CD14-positive monocyte (primary cell): ENCODE measurements at regions not wholly inside any gene's neighbourhood (a gene's known extent, or its start where the extent isn't known, plus 50 kb on each side); places are given as distances from the start of the nearest gene placed in this dataset.

Experiments used
- DNase-seq, 3 donors: peaks; one replicate each; pipeline ENCODE4 v3.0.0-alpha.2; 2011 to 2022
- H2AFZ ChIP-seq: 2 replicates; pipeline ENCODE4 v1.6.0; 2012; ENCODE audit warnings: mild to moderate bottlenecking, low read depth, low read length, inconsistent platforms; ENCODE audit not compliant: insufficient read depth, poor library complexity, severe bottlenecking
- H3K27ac ChIP-seq, 2 donors: 1 replicate in 1 of 2; 2 replicates in 1 of 2; pipeline ENCODE4 v1.5.1; 2012 to 2013; ENCODE audit warnings: low read length in 2 of 2, control low read depth in 1 of 2, inconsistent platforms in 1 of 2, low read depth in 1 of 2, mild to moderate bottlenecking in 1 of 2
- H3K27me3 ChIP-seq, 2 donors: one replicate each; pipeline versions ENCODE4 v1.6.0 to v1.6.1; 2011 to 2013; ENCODE audit warnings: low read length in 2 of 2; ENCODE audit not compliant: control insufficient read depth in 2 of 2, insufficient read depth in 2 of 2
- H3K36me3 ChIP-seq, 2 donors: replicated peaks in 1 of 2; 1 replicate in 1 of 2; 2 replicates in 1 of 2; pipeline versions ENCODE4 v1.5.1 to v1.6.1; 2012 to 2013; ENCODE audit warnings: low read length in 2 of 2, control low read depth in 1 of 2, inconsistent platforms in 1 of 2, mild to moderate bottlenecking in 1 of 2; ENCODE audit not compliant: insufficient read depth in 2 of 2, control insufficient read depth in 1 of 2
- H3K4me1 ChIP-seq, 2 donors: 1 replicate in 1 of 2; 2 replicates in 1 of 2; pipeline versions ENCODE4 v1.5.1 to v1.6.1; 2012 to 2013; ENCODE audit warnings: low read length in 2 of 2, control low read depth in 1 of 2, inconsistent platforms in 1 of 2, mild to moderate bottlenecking in 1 of 2, moderate library complexity in 1 of 2; ENCODE audit not compliant: insufficient read depth in 2 of 2, control insufficient read depth in 1 of 2
- H3K4me2 ChIP-seq: replicated peaks from 2 replicates; pipeline ENCODE3; 2012; ENCODE audit warnings: low read length, moderate library complexity, mild to moderate bottlenecking; ENCODE audit not compliant: poor library complexity, severe bottlenecking; ENCODE audit errors: extremely low read depth
- H3K4me3 ChIP-seq, 3 experiments: fragments of 200-600 bp in 1 of 3; sonication (generic) in 1 of 3; replicated peaks in 1 of 3; 1 replicate in 2 of 3; 2 replicates in 1 of 3; pipeline ENCODE4 v1.5.1; 2011 to 2013; ENCODE audit warnings: low read length in 3 of 3, mild to moderate bottlenecking in 3 of 3, control low read depth in 2 of 3, low read depth in 2 of 3, inconsistent platforms in 1 of 3, moderate library complexity in 1 of 3
- H3K79me2 ChIP-seq: 2 replicates; pipeline ENCODE4 v1.6.0; 2012; ENCODE audit warnings: mild to moderate bottlenecking, control low read depth, inconsistent platforms, low read length, moderate library complexity; ENCODE audit not compliant: insufficient read depth
- H3K9ac ChIP-seq: 2 replicates; pipeline ENCODE4 v1.6.0; 2017; ENCODE audit warnings: low read length, mild to moderate bottlenecking; ENCODE audit not compliant: insufficient read depth, poor library complexity, severe bottlenecking
- H3K9me3 ChIP-seq, 2 donors: replicated peaks in 1 of 2; 1 replicate in 1 of 2; 2 replicates in 1 of 2; pipeline versions ENCODE4 v1.5.1 to v1.6.1; 2012 to 2013; ENCODE audit warnings: low read length in 2 of 2, control low read depth in 1 of 2; ENCODE audit not compliant: control insufficient read depth in 1 of 2, insufficient read depth in 1 of 2
- H4K20me1 ChIP-seq: 2 replicates; pipeline ENCODE4 v1.6.0; 2012; ENCODE audit warnings: mild to moderate bottlenecking, low read length, control low read depth, moderate library complexity; ENCODE audit not compliant: insufficient read depth
- H3K27ac Mint-ChIP-seq, 7 donors: one replicate each; pipeline ENCODE4 v1.8.0; 2020; ENCODE audit warnings: mild to moderate bottlenecking in 7 of 7, mixed read lengths in 7 of 7, moderate library complexity in 6 of 7, inconsistent platforms in 2 of 7
- H3K27me3 Mint-ChIP-seq, 3 donors: one replicate each; pipeline ENCODE4 v1.8.0; 2021 to 2022; ENCODE audit warnings: low read depth in 3 of 3, mild to moderate bottlenecking in 3 of 3, mixed read lengths in 3 of 3, moderate library complexity in 3 of 3, inconsistent platforms in 1 of 3
- H3K36me3 Mint-ChIP-seq, 2 donors: one replicate each; pipeline ENCODE4 v1.8.0; 2020; ENCODE audit warnings: mixed read lengths in 2 of 2, inconsistent platforms in 1 of 2, mild to moderate bottlenecking in 1 of 2
- H3K4me1 Mint-ChIP-seq: one replicate; pipeline ENCODE4 v1.8.0; 2020; ENCODE audit warnings: mild to moderate bottlenecking, mixed read lengths
- H3K4me3 Mint-ChIP-seq, 2 donors: one replicate each; pipeline ENCODE4 v1.8.0; 2020; ENCODE audit warnings: mild to moderate bottlenecking in 2 of 2, mixed read lengths in 2 of 2, moderate library complexity in 1 of 2
- H3K9me3 Mint-ChIP-seq, 7 donors: one replicate each; pipeline ENCODE4 v1.8.0; 2020 to 2022; ENCODE audit warnings: mixed read lengths in 7 of 7, mild to moderate bottlenecking in 6 of 7, moderate library complexity in 6 of 7, inconsistent platforms in 2 of 7
- WGBS: methylation state at CpG from one replicate; pipeline ENCODE4 v1.1.5; 2013; ENCODE audit warnings: missing lambda C conversion rate; ENCODE audit not compliant: insufficient coverage; 5-methylcytosine and 5-hydroxymethylcytosine counted together
- intact Hi-C, 2 donors: fragments of 100-400 bp; cut with micrococcal nuclease; formaldehyde crosslinking; loops; one replicate each; pipeline versions ENCODE4 v1.15.0 to v1.15.1; 2023
- TF ChIP-seq, protein P1 (sequence below): fragments of 200-600 bp; IDR thresholded peaks from one replicate; pipeline ENCODE4 v1.8.0; 2022; ENCODE audit warnings: antibody characterized with exemption, mild to moderate bottlenecking

DNA sequence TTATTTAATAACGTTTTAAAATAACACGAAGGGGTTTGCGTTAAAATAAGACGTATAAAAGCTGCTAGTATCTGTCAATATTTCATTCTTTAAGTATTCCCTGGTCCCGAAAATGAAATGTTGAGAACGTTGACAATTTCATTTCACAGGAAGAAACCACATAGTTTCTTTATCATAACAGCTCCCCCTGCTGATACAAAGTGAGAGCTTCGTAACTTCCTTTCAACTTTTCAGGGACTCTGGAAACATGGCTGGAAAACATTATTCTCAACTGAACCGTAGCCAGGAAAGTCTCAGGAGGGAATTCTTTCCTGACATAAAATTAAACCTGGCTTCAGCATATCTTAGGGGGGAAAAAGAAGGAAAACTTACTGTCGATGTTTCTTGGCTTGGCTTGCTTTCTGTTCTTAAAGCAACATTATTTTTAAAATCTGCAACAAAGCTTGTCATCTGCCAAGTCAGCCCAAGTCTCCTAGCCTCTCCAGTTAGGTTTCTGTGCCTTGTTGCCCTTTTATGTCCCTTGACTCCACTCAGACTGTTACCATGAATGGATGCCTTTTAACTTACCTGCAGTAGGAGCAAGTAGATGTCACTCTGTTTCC lies 122.9 kb upstream of the DAB2 start:
- Mint-ChIP-seq H3K36me3 (no peaks in the 10 kb centered on the region), H3K9me3 (peaks cover 0 to 4% (median 0%) of the 10 kb centered on the region in 7 donors), H3K4me1 (peaks cover 3% of the 10 kb centered on the region), H3K27me3 (peaks cover 0 to 4% (median 2%) of the 10 kb centered on the region in 3 donors), H3K4me3 (no peak overlapping the region), H3K27ac (no peak overlapping the region)
- no peak overlapping the region for H3K4me3 ChIP-seq
- H3K4me1 ChIP-seq: peaks cover 10 to 13% of the 10 kb centered on the region in 2 donors
- no peaks in the 10 kb centered on the region for H3K9me3 ChIP-seq
- no peaks in the 10 kb centered on the region for H3K36me3 ChIP-seq
- H3K27ac ChIP-seq: no peak overlapping the region
- H2AFZ ChIP-seq: no peak overlapping the region
- H3K4me2 ChIP-seq: no peak overlapping the region
- TF ChIP-seq, protein P1, sequence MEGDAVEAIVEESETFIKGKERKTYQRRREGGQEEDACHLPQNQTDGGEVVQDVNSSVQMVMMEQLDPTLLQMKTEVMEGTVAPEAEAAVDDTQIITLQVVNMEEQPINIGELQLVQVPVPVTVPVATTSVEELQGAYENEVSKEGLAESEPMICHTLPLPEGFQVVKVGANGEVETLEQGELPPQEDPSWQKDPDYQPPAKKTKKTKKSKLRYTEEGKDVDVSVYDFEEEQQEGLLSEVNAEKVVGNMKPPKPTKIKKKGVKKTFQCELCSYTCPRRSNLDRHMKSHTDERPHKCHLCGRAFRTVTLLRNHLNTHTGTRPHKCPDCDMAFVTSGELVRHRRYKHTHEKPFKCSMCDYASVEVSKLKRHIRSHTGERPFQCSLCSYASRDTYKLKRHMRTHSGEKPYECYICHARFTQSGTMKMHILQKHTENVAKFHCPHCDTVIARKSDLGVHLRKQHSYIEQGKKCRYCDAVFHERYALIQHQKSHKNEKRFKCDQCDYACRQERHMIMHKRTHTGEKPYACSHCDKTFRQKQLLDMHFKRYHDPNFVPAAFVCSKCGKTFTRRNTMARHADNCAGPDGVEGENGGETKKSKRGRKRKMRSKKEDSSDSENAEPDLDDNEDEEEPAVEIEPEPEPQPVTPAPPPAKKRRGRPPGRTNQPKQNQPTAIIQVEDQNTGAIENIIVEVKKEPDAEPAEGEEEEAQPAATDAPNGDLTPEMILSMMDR: peak; percentile 77
- no peaks in the 10 kb centered on the region for H3K27me3 ChIP-seq
- no peak overlapping the region for H3K9ac ChIP-seq
- no peaks in the 10 kb centered on the region for H3K79me2 ChIP-seq
- intact Hi-C loops: loop anchor here (1.0 to 10.0 kb wide), 5 partner anchors 73 to 171 kb away; partner anchors contain the start of gene DAB2 (in 1 of the 2)
- no CpG with 5 or more reads among the region's 9 CpGs for WGBS
- H4K20me1 ChIP-seq: no peaks in the 10 kb centered on the region
- DNase-seq: peak; percentile 35 to 65 (median 49)

DNA sequence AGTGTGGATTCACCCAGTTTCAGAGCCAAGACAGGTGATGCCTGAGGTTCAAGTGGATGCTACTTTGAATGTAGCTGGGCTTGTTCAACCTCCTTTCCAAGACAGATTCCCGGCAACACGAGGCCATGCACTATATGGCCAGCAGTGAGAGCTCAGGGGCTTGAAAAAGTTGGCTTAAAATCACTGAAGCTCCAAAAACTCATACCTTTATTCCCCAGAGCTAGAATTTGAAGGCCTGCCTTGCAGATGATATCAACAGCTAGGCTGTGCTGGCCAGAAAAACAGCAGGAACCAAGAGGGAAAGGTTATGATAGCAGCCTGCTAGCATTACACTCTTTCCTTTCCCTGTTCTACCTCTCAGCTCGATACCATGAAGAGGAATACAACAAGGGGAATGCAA lies 120.2 kb upstream of the DAB2 start:
- no peaks in the 10 kb centered on the region for H3K79me2 ChIP-seq
- Mint-ChIP-seq H3K9me3 (no peaks in the 10 kb centered on the region), H3K27me3 (peaks cover 0 to 4% (median 0%) of the 10 kb centered on the region in 3 donors), H3K27ac (peak overlapping the region in 1 of 7 donors; percentile 72), H3K4me3 (no peak overlapping the region), H3K36me3 (no peaks in the 10 kb centered on the region), H3K4me1 (peaks cover 3% of the 10 kb centered on the region)
- H3K4me1 ChIP-seq: peaks cover 10 to 16% of the 10 kb centered on the region in 2 donors
- H4K20me1 ChIP-seq: no peaks in the 10 kb centered on the region
- DNase-seq: no peak
- no peaks in the 10 kb centered on the region for H3K9me3 ChIP-seq
- H3K9ac ChIP-seq: no peak overlapping the region
- no peak overlapping the region for H3K4me2 ChIP-seq
- H2AFZ ChIP-seq: no peak overlapping the region
- TF ChIP-seq, protein P1: no peak
- H3K27me3 ChIP-seq: no peaks in the 10 kb centered on the region
- no CpG with 5 or more reads among the region's 3 CpGs for WGBS
- H3K36me3 ChIP-seq: no peaks in the 10 kb centered on the region
- intact Hi-C loops: loop anchor here (5.0 to 10.0 kb wide), 3 partner anchors 70 to 123 kb away; partner anchors contain the start of gene DAB2 (in 1 of the 2)
- H3K4me3 ChIP-seq: no peak overlapping the region
- H3K27ac ChIP-seq: no peak overlapping the region
